ENCODE measurements at regions not wholly inside any gene's neighbourhood (a gene's known extent, or its start where the extent isn't known, plus 50 kb on each side); places are given as distances from the start of the nearest gene placed in this dataset.
"Not testable (repeated sequence)": the region's sequence is repeated elsewhere in the genome, so short reads cannot be mapped to it uniquely, and the experiment has no call there.

- no peak for DNase-seq (ENCODE audit: low read depth in 2 of 2)
These were observed 825.0 kb upstream of the CHORDC1 start for GRCh38 chr11:91047882-91048281.

DNA sequence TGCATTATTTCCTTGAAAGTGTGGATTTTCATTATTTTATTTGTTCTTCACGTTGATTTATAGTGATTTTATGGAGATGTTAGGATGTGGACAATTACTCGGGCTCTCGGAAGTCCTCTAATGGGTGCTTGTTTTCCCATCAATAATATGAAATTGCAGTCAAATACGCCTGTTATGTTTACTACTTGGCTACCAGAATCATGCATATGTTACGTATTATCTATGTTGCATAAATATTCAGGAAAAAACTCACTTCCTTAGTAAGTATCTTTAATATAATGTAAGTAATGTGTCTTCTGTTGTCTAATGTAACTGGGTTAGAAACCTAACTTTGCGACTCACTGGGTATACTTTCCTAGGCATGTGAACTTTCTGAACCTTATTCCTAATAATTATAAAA lies 823.4 kb upstream of the CHORDC1 start:
- DNase-seq (ENCODE audit: low read depth in 2 of 2), result no peak

GRCh38 chr11:91041626-91042025 lies 818.8 kb upstream of the CHORDC1 start:
- no peak for DNase-seq (ENCODE audit: low read depth in 2 of 2)

- no peak for DNase-seq (ENCODE audit: low read depth in 2 of 2)
These were observed 800.9 kb upstream of the CHORDC1 start for GRCh38 chr11:91023731-91024130.

DNA sequence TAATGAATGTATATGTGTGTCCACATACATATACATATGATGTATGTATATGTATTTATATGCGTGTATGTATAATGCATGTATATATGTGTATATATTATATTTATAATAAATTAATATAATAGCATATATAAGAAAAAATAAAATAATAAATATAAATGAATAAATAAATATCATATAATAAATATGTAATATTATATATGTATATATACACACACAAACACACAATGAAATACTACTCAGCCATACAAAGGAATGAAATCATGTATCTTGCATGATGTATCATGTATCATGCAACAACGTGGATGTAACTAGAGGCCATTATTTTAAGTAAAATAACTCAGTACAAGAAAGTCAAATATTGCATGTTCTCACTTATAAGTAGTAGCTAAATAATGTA lies 788.7 kb upstream of the CHORDC1 start:
- DNase-seq (ENCODE audit: low read depth in 2 of 2), result no peak

DNA sequence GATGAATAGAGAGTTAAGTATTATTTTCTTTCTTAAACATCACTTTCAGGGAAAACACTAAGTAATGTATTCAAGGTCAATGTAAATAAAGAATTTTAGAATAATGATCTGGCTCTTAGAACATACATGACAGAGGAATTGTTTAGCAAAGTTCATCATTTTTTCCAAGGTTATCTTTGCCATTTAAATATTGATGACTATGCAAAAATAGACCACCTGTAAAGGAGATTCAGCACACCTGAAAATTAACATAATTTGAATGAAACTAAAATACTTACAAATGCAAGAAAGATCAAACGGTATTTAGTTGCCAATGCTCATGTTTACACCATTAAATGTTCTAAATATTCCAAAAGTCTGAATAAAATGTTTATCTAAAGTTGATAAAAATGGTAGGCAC lies 782.6 kb upstream of the CHORDC1 start:
- DNase-seq (ENCODE audit: low read depth in 2 of 2), result no peak

- DNase-seq (ENCODE audit: low read depth in 2 of 2), result no peak
These were observed 774.4 kb upstream of the CHORDC1 start for GRCh38 chr11:90997241-90997640.

DNA sequence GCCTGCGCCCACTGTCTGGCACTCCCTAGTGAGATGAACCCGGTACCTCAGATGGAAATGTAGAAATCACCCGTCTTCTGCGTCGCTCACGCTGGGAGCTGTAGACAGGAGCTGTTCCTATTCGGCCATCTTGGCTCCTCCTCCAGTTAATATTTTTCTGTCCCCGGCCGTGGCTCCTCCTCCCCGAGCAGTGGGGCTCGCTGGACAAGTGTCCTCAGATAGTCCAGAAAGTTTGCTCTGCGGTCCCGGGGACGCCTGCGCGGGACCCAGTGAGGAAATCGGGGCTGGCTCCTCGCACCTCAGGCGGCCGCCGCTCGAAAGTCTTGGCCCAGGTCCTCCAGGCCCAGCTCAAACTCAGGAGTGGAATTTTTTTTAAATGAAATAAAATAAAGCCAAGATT lies 749.3 kb upstream of the CHORDC1 start:
- DNase-seq (ENCODE audit: low read depth in 2 of 2), result not testable (repeated sequence)

GRCh38 chr11:90947930-90948329 lies 725.1 kb upstream of the CHORDC1 start:
- DNase-seq (ENCODE audit: low read depth in 2 of 2), result no peak

- DNase-seq (ENCODE audit: low read depth in 2 of 2), result no peak
These were observed 707.4 kb upstream of the CHORDC1 start for GRCh38 chr11:90930252-90930651.

DNA sequence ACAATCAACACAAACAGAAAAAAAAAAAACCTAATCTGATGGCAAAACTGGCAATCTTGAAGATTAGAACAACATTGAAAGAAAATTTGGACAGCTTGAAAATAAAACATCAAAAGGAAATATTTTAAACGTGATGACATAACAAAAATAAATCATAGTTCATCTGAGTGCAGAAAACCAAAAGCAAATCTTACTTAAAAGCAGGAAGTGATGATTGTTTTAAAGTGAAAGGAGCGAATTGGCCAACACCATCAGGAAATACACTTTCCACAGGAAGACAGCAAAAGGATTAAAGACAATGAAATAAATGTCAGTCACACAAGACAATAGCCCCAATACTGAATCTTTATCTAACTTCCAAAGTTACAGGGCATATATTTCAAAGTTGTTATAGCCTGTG lies 696.5 kb upstream of the CHORDC1 start:
- no peak for DNase-seq (ENCODE audit: low read depth in 2 of 2)

DNA sequence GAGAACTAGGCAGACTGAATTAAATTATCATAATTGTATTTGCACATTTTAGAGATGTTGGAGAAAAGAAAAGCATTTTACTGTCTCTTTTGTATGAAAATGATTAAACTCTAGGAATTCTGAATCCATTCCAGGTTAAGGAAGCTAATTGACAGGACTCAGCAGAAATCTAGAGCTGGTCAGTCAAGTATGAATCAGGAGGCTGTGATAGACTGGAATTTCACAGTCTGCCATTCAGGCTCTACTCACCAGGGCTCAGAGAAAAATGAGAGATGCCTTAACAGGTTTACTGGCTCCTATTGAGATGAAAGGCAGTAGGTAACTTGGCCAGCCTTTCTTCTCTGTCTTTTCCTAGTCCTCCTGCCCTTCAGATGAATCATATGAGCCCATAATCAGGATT lies 693.9 kb upstream of the CHORDC1 start:
- DNase-seq (ENCODE audit: low read depth in 2 of 2), result no peak

- DNase-seq (ENCODE audit: low read depth in 2 of 2), result no peak
These were observed 690.4 kb upstream of the CHORDC1 start for GRCh38 chr11:90913131-90913668.

GRCh38 chr11:90912631-90913030 lies 689.8 kb upstream of the CHORDC1 start:
- no peak for DNase-seq (ENCODE audit: low read depth in 2 of 2)

DNA sequence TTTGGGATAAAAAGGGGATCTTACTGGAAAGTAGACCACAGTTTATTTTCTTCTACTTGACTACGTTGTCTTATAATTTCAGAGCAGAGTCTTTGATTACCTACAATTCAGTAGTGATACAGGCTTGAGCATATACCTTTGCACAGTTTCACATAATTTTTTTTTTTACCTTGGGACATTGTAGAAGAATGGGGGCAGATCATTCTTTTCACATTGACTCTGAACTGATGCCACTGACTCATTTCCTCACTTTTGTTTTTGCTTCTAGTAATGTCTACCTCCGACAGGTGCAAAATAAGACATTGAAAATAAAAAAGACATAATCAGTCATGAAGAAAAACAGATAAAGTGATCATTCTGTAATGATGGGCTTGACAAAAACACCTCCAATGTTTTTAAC lies 688.3 kb upstream of the CHORDC1 start:
- no peak for DNase-seq (ENCODE audit: low read depth in 2 of 2)

GRCh38 chr11:90908074-90908473 lies 685.2 kb upstream of the CHORDC1 start:
- DNase-seq (ENCODE audit: low read depth in 2 of 2), result no peak

- no peak for DNase-seq (ENCODE audit: low read depth in 2 of 2)
These were observed 673.0 kb upstream of the CHORDC1 start for GRCh38 chr11:90895850-90896249.

DNA sequence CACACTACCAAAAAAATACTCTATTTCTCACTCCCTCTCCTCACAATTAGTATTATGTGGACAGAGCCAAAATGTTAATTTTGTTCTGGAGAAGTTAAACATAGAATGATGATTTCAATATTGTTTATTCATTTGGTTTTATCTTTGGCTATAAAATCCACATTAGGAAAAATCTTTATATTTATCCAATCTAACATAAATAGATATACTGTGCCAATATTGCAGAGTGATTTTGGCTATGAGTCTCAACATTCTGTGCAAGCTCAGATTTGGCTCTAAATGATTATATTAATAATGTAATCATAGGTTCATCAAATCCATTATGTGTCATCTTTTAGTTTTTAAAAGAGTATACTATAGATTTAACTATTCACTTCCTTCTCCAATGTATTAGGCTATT lies 667.5 kb upstream of the CHORDC1 start:
- DNase-seq (ENCODE audit: low read depth in 2 of 2), result no peak

GRCh38 chr11:90884181-90884580 lies 661.3 kb upstream of the CHORDC1 start:
- DNase-seq (ENCODE audit: low read depth in 2 of 2), result no peak

GRCh38 chr11:90874986-90875385 lies 652.1 kb upstream of the CHORDC1 start:
- DNase-seq (ENCODE audit: low read depth in 2 of 2), result no peak

DNA sequence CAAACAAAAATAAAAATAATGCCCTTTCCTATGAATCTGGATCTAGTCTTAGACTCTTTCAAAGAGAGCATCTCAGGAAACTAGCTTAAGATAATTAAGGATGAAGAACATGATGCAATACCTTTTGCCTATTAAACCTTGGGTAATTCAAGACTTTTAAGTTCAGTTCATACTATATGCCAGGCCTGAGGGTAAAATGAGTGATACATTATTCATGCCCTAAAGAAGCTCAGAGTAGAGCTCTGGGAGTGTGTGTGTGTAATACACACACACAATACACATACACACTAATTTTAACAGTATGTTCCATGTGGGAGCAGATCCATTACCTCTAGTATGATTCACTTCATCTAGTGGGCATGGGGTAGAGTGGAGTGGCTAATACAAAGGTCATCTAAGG lies 651.4 kb upstream of the CHORDC1 start:
- DNase-seq (ENCODE audit: low read depth in 2 of 2), result no peak

DNA sequence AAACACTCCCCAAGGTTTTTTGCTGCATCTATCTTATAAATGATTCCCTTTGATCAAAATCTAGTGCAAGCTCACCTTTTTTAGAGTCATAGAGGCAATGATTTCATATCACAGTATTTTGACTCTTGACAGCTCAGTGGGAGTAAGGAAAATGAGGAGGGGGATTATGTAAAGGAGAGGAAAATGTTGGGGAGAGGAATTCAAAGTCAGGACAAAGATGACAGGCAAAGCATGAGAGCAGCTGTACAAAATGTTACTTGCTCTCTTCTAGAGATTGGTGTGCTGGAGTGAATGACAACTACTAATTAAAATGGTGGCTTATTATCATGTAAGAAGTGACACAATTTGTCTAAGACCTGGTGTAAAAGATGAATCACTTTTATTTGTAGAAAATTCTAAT lies 644.6 kb upstream of the CHORDC1 start:
- DNase-seq (ENCODE audit: low read depth in 2 of 2), result no peak

DNA sequence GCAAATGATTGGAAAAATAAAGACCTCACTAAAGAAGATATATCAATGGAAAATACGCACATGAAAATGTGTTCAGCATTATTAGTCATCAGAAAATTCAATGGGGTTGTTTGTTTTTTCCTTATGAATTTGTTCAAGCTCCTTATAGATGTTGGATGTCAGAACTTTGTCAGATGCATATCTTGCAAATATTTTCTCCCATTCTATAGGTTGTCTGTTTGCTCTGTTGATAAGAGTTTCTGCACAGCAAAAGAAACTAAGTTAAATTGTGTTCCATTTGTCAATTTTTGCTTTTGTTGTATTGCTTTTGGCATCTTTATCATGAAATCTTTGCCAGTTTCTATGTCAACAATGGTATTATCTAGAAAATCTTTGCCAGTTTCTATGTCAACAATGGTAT lies 633.9 kb upstream of the CHORDC1 start:
- DNase-seq (ENCODE audit: low read depth in 2 of 2), result no peak

GRCh38 chr11:90855531-90855930 lies 632.7 kb upstream of the CHORDC1 start:
- DNase-seq (ENCODE audit: low read depth in 2 of 2), result no peak

DNA sequence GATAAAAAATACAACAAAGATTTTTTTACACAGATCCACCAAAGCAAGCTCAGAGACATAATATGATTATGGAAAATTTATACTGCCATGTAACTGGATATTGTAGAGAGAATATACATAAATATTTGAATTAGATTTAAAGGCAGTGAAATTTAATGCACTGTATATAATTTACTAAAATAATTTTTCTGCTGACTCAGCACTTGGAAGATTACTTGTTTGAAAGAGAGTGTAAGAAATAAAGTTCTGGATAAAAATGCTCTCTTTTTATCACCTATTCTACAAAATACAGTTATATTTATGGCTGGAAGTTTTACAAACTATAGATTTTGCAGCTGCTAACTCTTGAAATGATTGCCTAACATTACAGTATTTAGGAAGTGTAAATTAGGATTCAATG lies 628.3 kb upstream of the CHORDC1 start:
- no peak for DNase-seq (ENCODE audit: low read depth in 2 of 2)

Measured in stimulated activated CD4-positive, alpha-beta T cell treated with anti-CD3 and anti-CD28 coated beads, Interleukin-1b, Interleukin-23, amount 100 ng/mL, for 4 hours (primary cell).